HCT116 (cell line): ENCODE measurements at regions not wholly inside any gene's neighbourhood (a gene's known extent, or its start where the extent isn't known, plus 50 kb on each side); places are given as distances from the start of the nearest gene placed in this dataset.

Source experiments
- ATAC-seq: fragments of 200-7000 bp; cut with Tn5 transposase; 2 replicates; pipeline ENCODE4 v1.9.1; 2020; ENCODE audit warnings: mild to moderate bottlenecking, moderate library complexity
- BruUV-seq: library from RNA; stranded (reverse); fragments of 400-500 nt; replicated peaks from 2 replicates; lab custom pipeline; 2021; lab: Mats Ljungman, UMichigan
- CTCF ChIA-PET: fragments of 300-600 bp; sonication (Branson Sonifier 250); formaldehyde crosslinking; loops from one replicate; lab custom pipeline; 2021; ENCODE audit warnings: antibody characterized with exemption; lab: Charles Lee
- POLR2A ChIA-PET: fragments of 300-600, 350-600 bp; sonication (Branson Sonifier 250); formaldehyde crosslinking; loops from one replicate; lab custom pipeline; 2021; ENCODE audit warnings: antibody characterized with exemption; lab: Charles Lee
- RAD21 ChIA-PET, 2 experiments: fragments of 300-600 bp; sonication (Branson Sonifier 250); formaldehyde crosslinking; loops; one replicate each; lab custom pipeline; 2023; ENCODE audit warnings: low total read pairs in 2 of 2; ENCODE audit not compliant: uncharacterized antibody in 2 of 2, unreplicated experiment in 2 of 2, low non-redundant PET in 1 of 2; lab: Charles Lee
- DNase-seq: peaks from one replicate; pipeline ENCODE4 v3.0.0-alpha.2; 2010; ENCODE audit warnings: low read depth, low spot score
- H2AFZ ChIP-seq: fragments of 200-600 bp; shearing (Covaris generic), sonication (generic); 2 replicates; pipeline ENCODE4 v1.6.1; 2017; ENCODE audit warnings: low read depth, mixed run types, mixed read lengths, antibody characterized with exemption, low read length; ENCODE audit not compliant: poor library complexity, severe bottlenecking
- H3K27ac ChIP-seq: 2 replicates; pipeline ENCODE4 v1.5.1; 2012; ENCODE audit warnings: low read depth, low read length
- H3K27me3 ChIP-seq: fragments of 200-600 bp; sonication (generic); 2 replicates; pipeline ENCODE4 v1.6.1; 2016; ENCODE audit warnings: mixed run types, low read length, mixed read lengths; ENCODE audit not compliant: insufficient read depth
- H3K36me3 ChIP-seq, 2 experiments: fragments of 200-500 bp in 1 of 2; fragments of 200-600 bp in 1 of 2; sonication (Bioruptor generic) in 1 of 2; sonication (generic) in 1 of 2; 2 replicates each; pipeline versions ENCODE4 v1.5.1 to v1.6.1; 2014 to 2016; ENCODE audit warnings: low read length in 2 of 2, inconsistent platforms in 1 of 2, mixed read lengths in 1 of 2, mixed run types in 1 of 2; ENCODE audit not compliant: insufficient read depth in 2 of 2, control insufficient read depth in 1 of 2
- H3K4me1 ChIP-seq, 2 experiments: fragments of 200-600 bp in 1 of 2; sonication (generic) in 1 of 2; 2 replicates each; pipeline versions ENCODE4 v1.5.1 to v1.6.1; 2012 to 2017; ENCODE audit warnings: low read length in 2 of 2, inconsistent platforms in 1 of 2, mild to moderate bottlenecking in 1 of 2, mixed read lengths in 1 of 2, mixed run types in 1 of 2, moderate library complexity in 1 of 2; ENCODE audit not compliant: insufficient read depth in 2 of 2, control insufficient read depth in 1 of 2
- H3K4me2 ChIP-seq: fragments of 200-600 bp; sonication (generic); 2 replicates; pipeline ENCODE4 v1.6.1; 2017; ENCODE audit warnings: mixed run types, low read length, mixed read lengths
- H3K4me3 ChIP-seq, 2 experiments: fragments of 200-600 bp in 1 of 2; sonication (generic) in 1 of 2; replicated peaks in 1 of 2; 2 replicates each; pipeline ENCODE4 v1.5.1; 2011 to 2016; ENCODE audit warnings: low read length in 2 of 2, control low read depth in 1 of 2, low read depth in 1 of 2, mild to moderate bottlenecking in 1 of 2, mixed read lengths in 1 of 2, mixed run types in 1 of 2
- H3K79me2 ChIP-seq: fragments of 200-600 bp; sonication (generic); 2 replicates; pipeline ENCODE4 v1.6.1; 2017; ENCODE audit warnings: mild to moderate bottlenecking, mixed run types, low read length, moderate library complexity, mixed read lengths; ENCODE audit not compliant: insufficient read depth
- H3K9ac ChIP-seq: fragments of 200-600 bp; sonication (generic); 2 replicates; pipeline ENCODE4 v1.6.1; 2016; ENCODE audit warnings: low read length, mixed read lengths
- H3K9me2 ChIP-seq: fragments of 200-600 bp; sonication (generic), shearing (Covaris generic); 2 replicates; pipeline ENCODE4 v1.6.1; 2017; ENCODE audit warnings: mixed run types, mild to moderate bottlenecking, moderate library complexity; ENCODE audit not compliant: insufficient read depth
- H3K9me3 ChIP-seq, 2 experiments: fragments of 200-500 bp in 1 of 2; fragments of 200-600 bp in 1 of 2; sonication (Bioruptor generic) in 1 of 2; sonication (generic) in 1 of 2; 2 replicates each; pipeline ENCODE4 v1.6.1; 2014 to 2017; ENCODE audit warnings: low read length in 2 of 2, mixed read lengths in 2 of 2, inconsistent platforms in 1 of 2, low read depth in 1 of 2, mild to moderate bottlenecking in 1 of 2, mixed run types in 1 of 2, moderate library complexity in 1 of 2; ENCODE audit not compliant: control insufficient read depth in 1 of 2, insufficient read depth in 1 of 2
- H4K20me1 ChIP-seq: fragments of 200-600 bp; sonication (generic), shearing (Covaris generic); 2 replicates; pipeline ENCODE4 v1.6.1; 2017; ENCODE audit warnings: mixed run types, mild to moderate bottlenecking, moderate library complexity; ENCODE audit not compliant: insufficient read depth
- CBX3 ChIP-seq: IDR thresholded peaks from 2 replicates; pipeline ENCODE4 v1.6.1; 2012; ENCODE audit warnings: low read depth
- CEBPB ChIP-seq: IDR thresholded peaks from 2 replicates; pipeline ENCODE4 v1.6.1; 2012; ENCODE audit warnings: low read depth
- EGR1 ChIP-seq: IDR thresholded peaks from 2 replicates; pipeline ENCODE4 v1.6.1; 2012; ENCODE audit warnings: low read depth
- ELF1 ChIP-seq: IDR thresholded peaks from 2 replicates; pipeline ENCODE4 v1.6.1; 2012; ENCODE audit warnings: low read depth, borderline replicate concordance
- EZH2 ChIP-seq: fragments of 200-600 bp; sonication (generic); IDR thresholded peaks from 2 replicates; pipeline ENCODE4 v1.6.1; 2017; ENCODE audit warnings: antibody characterized with exemption, mixed run types
- EZH2phosphoT487 ChIP-seq: fragments of 200-600 bp; IDR thresholded peaks from 2 replicates; pipeline ENCODE4 v1.6.1; 2018; ENCODE audit warnings: antibody characterized with exemption, borderline replicate concordance
- FOSL1 ChIP-seq: IDR thresholded peaks from 2 replicates; pipeline ENCODE4 v1.6.1; 2012; ENCODE audit warnings: low read depth
- JUND ChIP-seq: IDR thresholded peaks from 2 replicates; pipeline ENCODE4 v1.6.1; 2012
- SP1 ChIP-seq: IDR thresholded peaks from 2 replicates; pipeline ENCODE4 v1.6.1; 2012; ENCODE audit warnings: low read depth
- SRF ChIP-seq: IDR thresholded peaks from 2 replicates; pipeline ENCODE4 v1.6.1; 2012; ENCODE audit warnings: low read depth
- TCF7L2 ChIP-seq: IDR thresholded peaks from 2 replicates; pipeline ENCODE4 v1.7.0; 2011; ENCODE audit warnings: borderline replicate concordance, inconsistent platforms; ENCODE audit not compliant: insufficient read depth, insufficient read length; ENCODE audit errors: extremely low read depth
- YY1 ChIP-seq: IDR thresholded peaks from 2 replicates; pipeline ENCODE4 v1.6.1; 2011; ENCODE audit warnings: low read length, low read depth, moderate library complexity, mild to moderate bottlenecking; ENCODE audit not compliant: insufficient replicate concordance; ENCODE audit errors: extremely low read depth
- ZFX ChIP-seq: fragments of 450-650 bp; IDR thresholded peaks from 2 replicates; pipeline ENCODE4 v1.6.1; 2017
- ZNF274 ChIP-seq: fragments of 200-500 bp; sonication (Bioruptor generic); IDR thresholded peaks from 2 replicates; pipeline ENCODE4 v1.6.1; 2014; ENCODE audit warnings: mild to moderate bottlenecking, low read depth, low read length, inconsistent platforms
- intact Hi-C: fragments of 100-400 bp; cut with micrococcal nuclease; formaldehyde crosslinking; loops from 2 replicates; pipeline ENCODE4 v1.10.0; 2022
- TF ChIP-seq, protein P1 (sequence below): IDR thresholded peaks from 2 replicates; pipeline ENCODE4 v1.6.1; 2012
- TF ChIP-seq, protein P2 (sequence below), 3 experiments: fragments of 200-600 bp in 1 of 3; sonication (generic) in 1 of 3; IDR thresholded peaks in 2 of 3; conservative IDR thresholded peaks in 1 of 3; 2 replicates each; pipeline ENCODE4 v1.5.1; 2012 to 2017; ENCODE audit warnings: low read depth in 2 of 3, low read length in 2 of 3, antibody characterized with exemption in 1 of 3, borderline replicate concordance in 1 of 3, control low read depth in 1 of 3, mild to moderate bottlenecking in 1 of 3, mixed read lengths in 1 of 3, mixed run types in 1 of 3, moderate library complexity in 1 of 3; ENCODE audit not compliant: insufficient read depth in 1 of 3
- TF ChIP-seq, protein P3 (sequence below): IDR thresholded peaks from 2 replicates; pipeline ENCODE4 v1.6.1; 2012

DNA sequence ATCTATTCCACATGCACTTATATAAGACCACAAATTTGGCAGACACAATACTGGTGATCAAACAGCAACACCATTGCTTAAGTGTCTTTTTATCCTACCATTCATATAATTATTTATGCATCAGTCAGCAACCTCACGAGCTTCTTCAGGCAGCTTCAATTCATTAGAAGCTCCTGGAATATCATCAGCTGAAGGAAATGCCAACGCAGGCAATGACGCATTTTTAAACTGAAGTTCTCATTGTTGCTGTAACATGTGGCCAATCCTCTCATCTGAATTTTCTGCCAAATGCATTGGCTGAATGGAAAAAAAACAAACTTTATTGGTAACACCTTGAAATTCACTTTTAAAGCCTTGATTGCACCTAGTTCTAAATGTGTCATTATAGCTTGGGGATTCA, 376.4 kb upstream of the RGMB start:
- H3K4me2 ChIP-seq, result no peak overlapping the region
- no peaks in the 10 kb centered on the region for H4K20me1 ChIP-seq
- ChIA-PET RAD21 (no interaction called here), CTCF (no interaction called here)
- no peak overlapping the region for H3K9ac ChIP-seq
- no peaks in the 10 kb centered on the region for H3K79me2 ChIP-seq
- H3K36me3 ChIP-seq, result no peaks in the 10 kb centered on the region
- no peak for DNase-seq
- no TSS peak for BruUV-seq
- H2AFZ ChIP-seq, result no peak overlapping the region
- H3K9me3 ChIP-seq, result no peaks in the 10 kb centered on the region
- H3K9me2 ChIP-seq, result no peaks in the 10 kb centered on the region
- H3K4me3 ChIP-seq, result no peak overlapping the region
- TF ChIP-seq, protein P1, sequence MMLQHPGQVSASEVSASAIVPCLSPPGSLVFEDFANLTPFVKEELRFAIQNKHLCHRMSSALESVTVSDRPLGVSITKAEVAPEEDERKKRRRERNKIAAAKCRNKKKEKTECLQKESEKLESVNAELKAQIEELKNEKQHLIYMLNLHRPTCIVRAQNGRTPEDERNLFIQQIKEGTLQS, result no peak
- no peak for TF ChIP-seq JUND
- no peak for TF ChIP-seq ZNF274
- TF ChIP-seq, protein P2, sequence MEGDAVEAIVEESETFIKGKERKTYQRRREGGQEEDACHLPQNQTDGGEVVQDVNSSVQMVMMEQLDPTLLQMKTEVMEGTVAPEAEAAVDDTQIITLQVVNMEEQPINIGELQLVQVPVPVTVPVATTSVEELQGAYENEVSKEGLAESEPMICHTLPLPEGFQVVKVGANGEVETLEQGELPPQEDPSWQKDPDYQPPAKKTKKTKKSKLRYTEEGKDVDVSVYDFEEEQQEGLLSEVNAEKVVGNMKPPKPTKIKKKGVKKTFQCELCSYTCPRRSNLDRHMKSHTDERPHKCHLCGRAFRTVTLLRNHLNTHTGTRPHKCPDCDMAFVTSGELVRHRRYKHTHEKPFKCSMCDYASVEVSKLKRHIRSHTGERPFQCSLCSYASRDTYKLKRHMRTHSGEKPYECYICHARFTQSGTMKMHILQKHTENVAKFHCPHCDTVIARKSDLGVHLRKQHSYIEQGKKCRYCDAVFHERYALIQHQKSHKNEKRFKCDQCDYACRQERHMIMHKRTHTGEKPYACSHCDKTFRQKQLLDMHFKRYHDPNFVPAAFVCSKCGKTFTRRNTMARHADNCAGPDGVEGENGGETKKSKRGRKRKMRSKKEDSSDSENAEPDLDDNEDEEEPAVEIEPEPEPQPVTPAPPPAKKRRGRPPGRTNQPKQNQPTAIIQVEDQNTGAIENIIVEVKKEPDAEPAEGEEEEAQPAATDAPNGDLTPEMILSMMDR (IDR thresholded peaks at IDR 0.05 in 2 of 3, conservative IDR thresholded peaks at IDR 0.05 in 1 of 3; ENCODE audit: borderline replicate concordance in 1 of 3, insufficient read depth in 1 of 3, low read depth in 2 of 3, low read length in 2 of 3), result no peak
- TF ChIP-seq, all 23 proteins: peak for 0
- Histone ChIP-seq H3K27ac (no peak overlapping the region), H3K4me1 (no peaks in the 10 kb centered on the region), H3K27me3 (no peaks in the 10 kb centered on the region)
- POLR2A ChIA-PET, result no interaction called here
- intact Hi-C loops, result no loop called here
- ATAC-seq, result no peak

DNA sequence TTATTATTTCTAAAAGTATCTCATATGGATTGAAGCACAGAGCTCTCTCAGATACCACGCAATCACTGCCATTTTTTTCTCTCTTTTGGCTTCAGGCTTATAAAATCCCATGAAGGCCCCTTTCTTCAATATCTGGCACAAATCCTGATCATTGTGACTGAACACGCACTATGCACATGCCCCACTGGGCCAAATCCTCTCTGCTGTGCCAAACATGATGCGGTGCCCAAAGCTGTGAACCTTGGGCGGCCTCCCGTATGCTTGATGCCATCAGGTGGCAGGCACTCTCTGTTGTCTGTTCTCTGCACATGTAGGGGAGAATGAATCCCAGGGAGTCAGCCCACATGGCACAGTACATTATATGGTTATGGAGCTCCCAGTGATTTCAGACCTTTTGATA, 375.0 kb upstream of the RGMB start:
- H3K9me3 ChIP-seq, result no peaks in the 10 kb centered on the region
- H3K9me2 ChIP-seq, result no peaks in the 10 kb centered on the region
- BruUV-seq, result no TSS peak
- no peak overlapping the region for H3K4me2 ChIP-seq
- H3K4me3 ChIP-seq, result no peak overlapping the region
- RAD21 ChIA-PET, result no interaction called here
- H3K4me1 ChIP-seq, result no peaks in the 10 kb centered on the region
- intact Hi-C loops, result no loop called here
- H3K27me3 ChIP-seq, result no peaks in the 10 kb centered on the region
- DNase-seq, result no peak
- CTCF ChIA-PET, result no interaction called here
- H3K27ac ChIP-seq, result no peak overlapping the region
- H2AFZ ChIP-seq, result no peak overlapping the region
- TF ChIP-seq, protein P3, sequence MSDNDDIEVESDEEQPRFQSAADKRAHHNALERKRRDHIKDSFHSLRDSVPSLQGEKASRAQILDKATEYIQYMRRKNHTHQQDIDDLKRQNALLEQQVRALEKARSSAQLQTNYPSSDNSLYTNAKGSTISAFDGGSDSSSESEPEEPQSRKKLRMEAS, result no peak
- TF ChIP-seq EZH2 (no peak), ELF1 (no peak), EGR1 (no peak), TCF7L2 (no peak), FOSL1 (no peak), SP1 (no peak), ZNF274 (no peak), SRF (no peak), CEBPB (no peak), YY1 (no peak), EZH2phosphoT487 (no peak), CBX3 (no peak), ZFX (no peak)
- TF ChIP-seq, protein P2 (IDR thresholded peaks at IDR 0.05 in 2 of 3, conservative IDR thresholded peaks at IDR 0.05 in 1 of 3; ENCODE audit: borderline replicate concordance in 1 of 3, insufficient read depth in 1 of 3, low read depth in 2 of 3, low read length in 2 of 3), result no peak
- TF ChIP-seq, protein P1, result no peak
- TF ChIP-seq, all 23 proteins: peak for 0
- POLR2A ChIA-PET, result no interaction called here
- H3K79me2 ChIP-seq, result no peaks in the 10 kb centered on the region
- no peak for ATAC-seq
- no peak overlapping the region for H3K9ac ChIP-seq
- H4K20me1 ChIP-seq, result no peaks in the 10 kb centered on the region
- no peaks in the 10 kb centered on the region for H3K36me3 ChIP-seq
